SW 1271 (cell line): ENCODE measurements at regions not wholly inside any gene's neighbourhood (a gene's known extent, or its start where the extent isn't known, plus 50 kb on each side); places are given as distances from the start of the nearest gene placed in this dataset.

Source experiments
- DNase-seq, 2 experiments: peaks; one replicate each; lab custom pipeline; 2025; lab: John Stamatoyannopoulos, UW

DNA sequence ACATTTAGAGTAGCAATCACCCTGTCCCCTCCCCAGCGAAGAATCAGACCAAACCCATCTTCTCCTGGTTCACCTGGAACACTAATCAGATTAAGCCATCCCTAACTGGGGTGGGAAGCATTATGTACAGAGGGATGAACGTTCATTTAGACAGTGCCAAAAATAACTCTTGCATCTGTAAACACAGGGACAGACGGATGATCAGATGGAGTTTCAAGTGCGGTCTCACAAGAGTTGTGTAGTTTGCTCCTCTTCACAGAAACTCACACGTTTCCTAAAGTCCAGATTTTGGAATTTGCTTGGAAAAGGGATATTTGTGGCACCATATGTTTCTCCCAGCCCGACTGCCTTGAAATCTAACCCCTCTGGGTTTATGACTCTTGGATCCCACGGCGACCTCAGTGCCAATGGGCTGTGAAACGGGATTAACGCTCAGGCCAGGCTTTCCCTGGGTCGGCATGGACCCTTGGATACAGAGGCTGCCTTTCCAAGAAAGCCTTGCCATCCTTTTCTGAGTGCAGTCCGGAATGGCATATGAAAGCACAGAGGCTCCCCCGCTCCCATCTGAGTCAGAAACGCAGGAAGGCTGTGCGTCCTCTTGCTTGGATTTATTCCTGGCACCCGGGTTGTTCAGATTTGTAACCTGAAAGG lies 293.2 kb upstream of the HABP2 start:
- no peak for DNase-seq

DNA sequence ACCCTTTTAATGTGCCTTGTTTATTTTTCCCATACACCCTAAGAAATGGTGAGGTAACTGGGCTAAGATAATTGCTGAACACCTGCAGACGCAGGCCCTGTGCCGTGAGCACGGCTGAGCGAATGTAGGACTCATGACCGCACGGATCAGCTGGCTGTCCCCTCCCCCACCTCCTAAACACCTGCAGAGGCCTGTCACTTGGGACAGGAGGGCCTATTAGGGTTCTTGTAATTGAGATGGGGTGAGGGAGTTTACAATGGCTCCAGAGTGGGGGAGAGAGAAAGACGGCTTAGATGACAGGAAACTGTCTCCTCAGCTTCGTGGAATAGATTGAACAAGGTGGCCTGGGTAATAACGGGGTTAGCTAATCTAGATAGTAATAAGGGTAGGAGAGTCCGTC lies 291.7 kb upstream of the HABP2 start:
- no peak for DNase-seq

DNA sequence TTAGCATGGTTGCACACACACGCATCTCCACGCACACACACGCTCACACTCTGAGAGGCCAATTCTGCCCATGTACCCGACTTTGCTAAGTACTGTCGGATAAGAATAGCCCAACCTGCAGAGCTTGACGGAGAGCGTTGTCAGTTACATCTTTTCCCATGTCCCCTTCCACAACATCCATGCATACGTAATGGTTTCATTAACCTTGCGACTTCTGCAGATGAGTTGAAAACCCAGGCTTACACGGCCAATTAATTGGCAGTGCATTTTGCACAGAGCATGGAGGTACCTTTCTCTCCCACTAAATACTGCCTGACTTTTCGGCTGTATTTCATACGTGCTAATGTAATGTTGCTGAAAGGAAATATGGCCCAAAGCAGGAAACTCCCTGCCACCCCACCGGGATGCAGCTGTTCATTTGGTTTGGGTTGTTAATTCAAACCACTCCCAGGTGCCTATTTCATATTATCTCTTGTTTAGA lies 291.2 kb upstream of the HABP2 start:
- no peak for DNase-seq

DNA sequence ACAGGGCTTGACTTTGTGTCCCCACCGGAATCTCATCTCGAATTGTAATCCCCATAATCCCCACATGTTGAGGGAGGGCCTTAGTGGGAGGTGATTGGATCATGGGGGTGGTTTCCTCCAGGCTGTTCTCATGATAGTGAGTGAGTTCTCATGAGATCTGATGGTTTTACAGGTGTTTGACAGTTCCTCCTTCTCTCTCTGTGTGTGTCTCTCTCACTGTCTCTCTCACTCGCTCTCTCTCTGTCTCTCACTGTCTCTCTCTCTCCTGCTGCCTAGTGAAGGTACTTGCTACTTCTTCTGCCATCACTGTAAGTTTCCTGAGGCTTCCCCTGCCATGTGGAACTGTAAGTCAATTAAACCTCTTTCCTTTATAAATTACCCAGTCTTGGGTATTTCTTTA lies 289.8 kb upstream of the HABP2 start:
- DNase-seq = no peak

DNA sequence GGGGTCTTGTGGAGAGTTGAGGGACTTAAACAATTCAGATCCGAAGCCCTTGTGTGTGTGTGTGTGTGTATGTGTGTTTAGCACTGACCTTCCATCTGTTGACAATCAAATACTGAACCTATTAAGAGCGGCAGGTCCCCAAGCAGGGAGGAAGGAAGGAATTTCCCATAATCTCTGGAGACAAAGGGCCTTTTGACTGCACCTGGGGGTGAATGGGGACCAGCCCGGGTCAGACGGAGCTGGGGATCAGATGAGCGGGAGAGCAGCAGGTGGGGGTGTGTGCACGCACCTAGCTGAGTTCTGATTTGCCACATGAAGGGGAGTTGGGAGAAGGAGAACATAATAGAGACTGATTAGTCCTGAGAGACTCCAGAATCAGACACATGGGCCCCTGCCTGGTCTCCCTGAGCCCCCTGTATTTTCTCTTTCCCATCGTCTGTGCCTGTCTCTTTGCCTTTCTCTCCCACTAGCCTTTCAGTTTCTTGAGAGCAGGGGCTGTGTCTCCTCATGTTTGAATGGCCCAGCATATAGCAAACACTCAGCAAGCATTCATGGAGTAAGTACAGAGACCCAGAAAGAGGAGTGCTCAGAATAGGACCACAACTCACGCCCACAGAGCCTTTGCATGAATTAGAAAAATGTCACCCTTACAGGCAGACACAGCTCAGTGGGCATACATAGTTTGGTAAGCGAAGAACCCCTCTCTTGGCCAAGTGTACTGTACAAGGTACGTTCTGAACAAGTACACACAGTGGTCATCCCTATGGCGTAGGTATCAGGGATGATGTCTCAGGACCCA lies 288.3 kb upstream of the HABP2 start:
- DNase-seq = no peak

DNA sequence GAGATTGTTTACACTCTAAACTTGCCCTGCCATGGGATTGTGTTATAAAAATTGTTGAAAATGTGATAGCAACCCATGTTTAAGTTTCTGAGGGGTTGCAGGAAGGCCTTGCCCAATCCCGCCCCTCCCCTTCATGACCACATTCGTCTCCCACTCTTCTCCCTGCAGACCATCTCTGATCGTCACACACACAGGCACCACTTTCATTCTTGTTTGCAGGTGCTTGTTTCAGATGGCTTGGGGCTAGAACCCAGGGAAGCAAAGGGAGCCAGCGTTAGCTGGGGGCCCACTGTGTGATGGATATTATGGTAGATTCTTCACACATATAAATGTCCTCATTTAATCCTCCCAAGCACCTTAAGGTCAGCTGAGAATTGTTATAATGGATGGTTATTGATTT lies 286.7 kb upstream of the HABP2 start:
- DNase-seq = no peak

DNA sequence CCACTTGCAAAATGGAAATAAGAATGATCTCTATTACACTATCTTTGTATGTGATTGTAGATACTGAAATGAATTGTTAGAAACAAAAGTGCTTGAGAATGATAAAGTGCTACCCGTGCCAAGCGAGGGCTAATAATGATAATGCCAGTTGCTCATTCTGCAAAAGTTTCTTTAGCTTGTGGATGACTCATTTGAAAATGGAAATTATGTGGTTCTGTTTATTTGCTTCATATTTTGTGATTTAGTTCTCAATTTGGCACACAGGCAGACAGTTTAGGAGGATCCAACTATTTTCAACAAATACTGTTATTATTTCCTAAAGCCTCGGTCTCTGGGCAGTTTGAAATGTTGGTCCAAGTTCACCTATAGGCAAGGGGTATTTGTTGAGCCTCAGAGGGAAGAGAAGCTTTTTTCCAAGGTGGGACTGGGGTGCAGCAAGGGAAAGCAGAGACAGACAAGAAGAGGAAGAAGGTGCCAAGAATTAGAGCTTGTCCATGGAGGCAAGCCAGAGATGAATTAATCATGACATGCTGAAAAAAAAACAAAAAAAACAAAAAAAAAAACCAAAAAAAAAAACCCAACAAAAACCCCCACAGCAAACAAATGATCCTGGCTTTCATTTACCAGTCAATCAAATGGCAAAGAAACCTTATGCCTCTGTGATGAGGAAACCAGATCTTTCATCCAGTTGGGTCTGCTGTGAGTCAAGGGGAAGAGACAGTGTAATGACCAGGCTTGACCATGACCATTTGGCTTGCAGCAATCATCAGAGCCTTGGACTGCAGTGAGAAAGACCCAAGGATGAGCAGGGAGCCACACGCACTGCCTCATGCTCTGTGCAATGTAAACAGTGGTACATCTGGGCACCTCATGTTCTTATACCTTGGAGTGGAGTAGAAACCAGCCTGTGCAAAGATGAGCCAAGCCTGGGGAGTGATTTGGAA lies 285.0 kb upstream of the HABP2 start:
- DNase-seq = no peak

DNA sequence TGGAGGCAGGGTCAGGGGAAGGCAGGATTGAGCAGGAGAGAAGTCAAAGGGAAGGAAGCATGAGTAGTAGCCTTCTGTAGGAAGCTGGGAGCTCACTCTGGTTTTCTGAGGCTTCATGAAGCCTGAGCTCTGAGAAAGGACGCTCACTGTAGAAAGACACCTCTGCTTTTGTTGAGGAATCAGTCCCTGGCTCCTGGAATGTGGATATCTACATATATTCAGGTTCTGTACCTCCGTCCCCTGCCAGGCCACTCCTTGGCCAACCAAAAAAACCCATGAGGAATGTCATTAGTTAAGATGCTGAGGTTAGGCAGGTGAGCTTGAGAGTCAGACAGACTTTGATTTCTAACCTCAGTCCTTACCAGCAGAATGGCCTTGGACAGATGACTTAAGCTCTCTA lies 283.5 kb upstream of the HABP2 start:
- no peak for DNase-seq

DNA sequence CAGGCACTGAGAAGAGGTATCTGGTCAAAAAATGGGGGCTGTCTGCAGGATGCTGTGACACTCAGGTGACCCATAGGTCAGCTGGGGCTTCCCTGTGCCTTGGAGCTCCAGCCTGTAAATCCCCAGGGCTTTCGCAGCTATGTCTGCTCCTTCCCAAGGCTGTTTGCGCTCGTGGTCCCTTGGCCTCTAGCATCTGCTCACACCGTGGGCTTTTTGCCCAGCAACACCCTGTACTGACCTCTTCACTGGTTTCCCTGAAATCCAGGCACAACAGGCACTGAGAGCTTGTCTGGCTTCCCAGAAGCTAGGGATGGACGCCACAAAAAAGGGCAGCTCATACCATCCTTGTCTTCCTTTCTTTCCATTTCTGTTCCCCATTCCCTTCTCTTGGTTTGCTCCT lies 280.3 kb upstream of the HABP2 start:
- DNase-seq = no peak

DNA sequence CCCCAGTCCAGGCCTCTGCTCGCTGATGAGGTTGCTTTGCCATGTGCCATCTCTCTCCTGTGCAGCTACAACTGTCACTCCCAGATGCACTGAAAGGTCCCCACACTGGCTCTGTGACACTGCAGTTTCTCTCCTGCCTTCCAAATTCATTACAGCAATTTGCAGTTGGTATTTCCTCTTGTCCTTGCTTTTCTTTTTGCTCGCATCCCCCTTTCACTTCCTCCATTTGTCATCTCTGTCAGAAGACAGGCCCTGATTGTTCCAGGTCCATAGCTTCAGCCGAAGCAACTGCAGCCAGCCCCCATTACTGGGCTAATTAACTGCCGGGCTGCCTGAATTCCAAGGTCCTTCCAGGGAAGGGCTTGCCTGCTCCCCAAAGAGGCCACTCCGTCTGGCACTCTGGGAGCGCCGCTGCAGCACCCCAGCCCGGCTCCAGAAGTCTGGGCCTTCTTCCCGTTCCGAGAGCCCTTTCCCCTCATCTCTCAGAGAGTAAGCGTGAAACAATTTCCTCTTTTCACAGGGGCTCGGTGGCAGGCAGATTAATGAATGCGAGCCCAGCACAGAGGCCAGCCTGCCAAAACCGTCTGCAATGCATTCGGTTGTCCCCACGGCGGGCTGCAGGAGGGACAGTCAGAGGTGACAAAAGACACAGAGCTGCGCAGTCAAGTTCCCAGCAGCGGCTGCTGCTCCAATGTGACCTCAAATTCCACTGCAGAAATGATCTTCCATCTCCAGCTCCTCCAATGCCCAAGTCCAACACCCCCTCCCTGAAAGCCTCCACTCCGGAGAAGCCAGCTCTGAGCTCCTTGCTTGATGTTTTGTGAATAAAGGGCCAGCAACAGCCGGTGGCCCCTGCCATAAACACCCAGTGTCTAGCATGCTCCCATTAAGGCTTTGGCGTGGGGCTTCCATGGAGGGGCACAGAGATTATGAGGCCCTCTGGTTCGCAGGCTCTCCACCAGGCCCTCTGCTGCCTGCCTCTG lies 279.4 kb upstream of the HABP2 start:
- no peak for DNase-seq

DNA sequence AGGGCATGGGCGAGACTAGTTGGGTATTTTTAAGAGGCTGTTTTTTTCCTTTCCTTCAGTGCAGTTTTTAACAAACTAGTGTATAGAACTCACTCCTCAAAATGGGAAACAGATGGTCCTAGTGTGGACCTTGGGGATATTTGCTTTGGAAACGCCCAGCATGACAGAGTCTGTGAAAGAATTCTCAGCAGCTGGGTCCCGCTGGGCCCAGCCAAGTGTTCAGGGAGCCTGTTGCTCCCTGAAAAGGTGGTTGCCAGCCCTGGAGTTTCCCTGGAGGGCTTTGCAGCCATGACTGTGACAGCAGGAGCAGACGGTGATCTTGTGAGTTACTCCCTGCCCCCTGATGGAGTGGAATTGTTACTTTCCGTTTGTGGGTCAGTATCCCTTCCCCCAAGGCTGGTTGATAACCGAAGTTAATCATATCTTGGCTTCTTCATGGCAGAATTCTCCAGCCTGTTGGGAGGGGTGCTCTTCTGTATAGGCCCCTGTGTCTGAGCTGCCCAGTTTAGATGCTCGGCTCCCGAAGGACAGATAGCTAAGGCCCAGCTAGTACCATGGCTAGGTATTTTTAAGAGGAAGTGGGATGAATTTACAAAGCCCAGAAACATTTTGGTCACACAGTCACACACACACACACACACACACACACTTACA lies 278.6 kb upstream of the HABP2 start:
- DNase-seq = no peak

DNA sequence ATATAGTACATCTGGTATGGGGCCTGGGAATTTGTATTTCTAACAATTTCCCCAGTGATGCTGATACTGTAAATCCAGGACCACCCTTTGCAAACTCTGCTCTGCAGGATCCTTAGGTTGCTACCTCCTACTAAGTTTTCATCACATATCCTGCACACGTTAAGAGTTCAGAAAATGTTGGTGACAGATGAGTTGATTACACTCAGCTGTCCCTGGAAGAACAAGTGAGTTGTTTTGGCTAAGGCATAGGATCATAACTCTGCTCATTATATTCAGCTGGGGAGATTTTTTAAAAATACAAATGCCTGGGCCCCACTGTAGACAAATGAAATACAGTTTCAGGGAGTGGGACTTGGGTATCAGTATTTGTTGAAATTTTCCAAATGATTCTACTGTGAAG lies 274.6 kb upstream of the HABP2 start:
- DNase-seq = no peak

DNA sequence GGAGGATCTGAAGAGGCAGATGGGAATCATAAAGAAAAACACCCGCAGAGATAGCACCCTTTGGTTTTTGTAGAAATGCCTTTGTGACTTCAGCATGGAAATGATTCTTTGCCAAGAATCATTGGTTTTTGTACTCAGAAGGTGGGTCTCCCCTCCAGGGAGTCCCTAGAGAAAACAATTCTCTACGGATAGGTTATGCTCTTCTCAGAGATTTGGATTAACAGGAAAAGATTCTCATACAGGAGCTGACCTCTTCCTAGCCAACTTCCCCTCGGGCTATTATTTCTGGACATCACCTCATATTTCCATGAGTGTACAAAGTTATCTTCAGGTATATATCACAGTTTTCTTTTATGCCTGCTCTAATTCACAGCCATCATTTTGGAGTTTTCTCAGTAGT lies 274.2 kb upstream of the HABP2 start:
- no peak for DNase-seq

DNA sequence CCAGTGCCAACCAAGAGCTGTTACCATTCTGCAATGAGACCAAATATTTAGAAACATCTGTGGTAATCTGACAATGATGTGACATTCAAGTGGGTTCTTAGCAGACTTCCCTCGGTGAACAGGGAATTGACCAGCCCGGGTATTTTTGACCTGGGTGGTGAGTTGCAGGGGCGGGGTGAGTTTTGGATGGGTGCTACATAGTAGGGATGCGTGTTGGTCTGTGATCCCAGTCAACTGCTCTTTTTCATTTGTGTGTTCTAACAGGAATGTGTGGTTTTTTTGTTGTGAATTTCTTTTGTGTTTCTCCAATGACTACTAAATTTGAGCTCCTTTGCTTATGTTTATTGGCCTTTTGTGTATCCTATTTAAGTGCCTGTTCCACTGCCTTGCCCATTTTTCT lies 273.6 kb upstream of the HABP2 start:
- DNase-seq = no peak

DNA sequence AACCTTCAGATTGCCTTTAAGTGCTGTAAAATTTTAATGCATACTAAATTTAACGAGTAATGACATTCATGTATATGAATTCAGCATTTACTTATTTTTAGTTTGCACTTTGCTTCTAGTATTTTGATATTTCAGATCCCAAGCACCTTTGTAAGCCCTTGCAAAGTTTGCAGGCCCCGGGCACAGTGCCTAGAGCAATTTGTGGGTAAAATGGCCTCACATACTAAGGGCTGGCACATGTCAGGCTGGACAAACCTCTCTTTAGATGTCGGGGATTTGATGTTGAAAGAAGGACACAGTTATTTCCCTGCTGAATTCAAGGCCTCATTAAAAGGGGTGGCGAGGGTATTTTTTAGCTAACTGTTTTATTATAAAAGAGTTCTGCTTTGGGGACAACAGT lies 270.3 kb upstream of the HABP2 start:
- no peak for DNase-seq

DNA sequence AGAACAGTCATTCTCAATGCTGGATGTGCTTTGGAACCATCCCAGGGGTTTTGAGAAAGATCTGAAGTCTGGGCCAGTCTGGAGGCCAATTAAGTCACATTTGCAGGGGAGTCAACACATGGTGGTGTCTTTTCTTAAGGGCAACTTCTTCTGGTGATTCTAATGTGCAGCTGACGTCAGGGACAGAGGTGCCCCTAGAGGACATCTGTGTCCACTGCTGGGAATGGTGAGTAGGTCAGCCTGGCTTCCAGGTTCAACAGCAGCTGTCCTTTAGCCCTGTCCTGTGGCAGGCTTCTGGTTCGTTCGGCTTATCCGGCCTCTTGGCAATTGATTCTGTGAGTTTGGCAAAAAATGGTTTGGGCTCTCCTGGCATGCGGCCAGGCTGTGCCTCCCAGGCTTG lies 269.7 kb upstream of the HABP2 start:
- DNase-seq = no peak

DNA sequence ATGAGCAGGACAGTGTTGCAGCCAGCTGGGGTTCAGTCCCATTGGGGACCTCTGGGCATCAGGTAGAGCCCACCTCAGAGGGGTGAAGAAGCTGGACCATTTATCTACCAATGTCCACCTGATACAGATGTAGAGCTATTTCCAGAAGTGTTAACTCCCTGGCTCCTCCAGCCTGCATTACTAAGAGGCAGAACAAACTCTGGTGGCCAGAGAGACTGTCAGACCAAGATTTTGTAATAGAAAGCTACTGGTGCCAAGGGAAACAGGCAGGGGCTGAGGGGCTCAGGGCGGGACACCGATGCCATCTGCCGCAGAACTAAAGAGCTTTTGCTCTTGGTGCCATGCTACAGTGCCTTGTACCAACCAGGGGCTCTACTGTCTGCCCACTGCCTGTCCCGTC lies 268.2 kb upstream of the HABP2 start:
- no peak for DNase-seq

DNA sequence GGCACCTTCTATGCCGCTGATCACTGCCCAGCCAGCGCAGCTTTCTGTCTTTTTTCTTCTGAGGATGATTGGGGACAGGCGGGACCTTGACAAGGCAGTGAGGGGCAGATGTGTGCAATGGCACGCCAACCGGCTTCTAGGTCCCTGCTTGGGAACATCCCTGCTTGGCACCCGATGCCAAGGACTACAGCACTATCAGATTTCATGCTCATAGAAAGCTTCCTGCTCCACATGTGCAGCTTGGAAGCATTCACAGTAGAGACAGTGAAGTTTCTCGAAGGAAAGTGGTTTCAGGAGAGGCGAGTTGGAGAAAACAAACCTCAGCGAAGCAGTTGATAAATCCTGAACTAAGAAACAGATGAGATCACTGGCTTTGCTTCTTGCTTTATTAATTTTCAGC lies 267.5 kb upstream of the HABP2 start:
- no peak for DNase-seq

DNA sequence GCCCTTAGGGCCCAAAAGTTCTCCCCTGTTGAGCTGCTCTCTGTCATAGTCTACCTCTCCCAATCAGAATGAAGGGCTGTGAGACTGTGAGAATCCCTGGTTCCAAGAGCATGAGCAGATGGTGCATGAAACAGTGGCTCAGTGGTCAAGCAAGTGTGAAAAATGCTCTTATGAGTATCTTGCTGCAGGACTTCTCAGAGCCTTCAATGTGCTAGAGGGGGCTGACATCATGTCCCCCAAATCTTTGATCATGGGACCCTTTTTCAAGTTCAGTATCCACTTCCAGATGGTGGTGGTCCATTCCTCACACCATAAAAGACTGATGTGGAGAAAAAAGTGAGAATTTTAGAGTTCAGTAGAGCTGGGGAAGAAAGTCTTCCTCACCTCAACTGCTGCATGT lies 265.3 kb upstream of the HABP2 start:
- no peak for DNase-seq

DNA sequence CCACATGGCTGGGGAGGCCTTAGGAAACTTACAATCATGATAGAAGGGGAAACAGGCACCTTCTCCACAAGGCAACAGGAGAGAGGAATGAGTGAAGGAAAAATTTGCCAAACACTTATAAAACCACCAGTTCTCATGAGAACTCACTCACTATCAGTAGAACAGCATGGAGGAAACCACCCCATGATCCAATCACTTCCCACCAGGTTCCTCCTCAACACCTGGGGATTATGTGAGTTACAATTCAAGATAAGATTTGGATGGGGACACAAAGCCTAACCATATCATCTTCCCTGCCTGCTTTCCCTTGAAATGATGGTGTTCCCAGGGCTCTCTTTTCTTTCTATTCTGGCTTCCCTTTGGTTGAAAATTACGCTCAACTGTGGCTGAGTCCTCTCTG lies 262.7 kb upstream of the HABP2 start:
- no peak for DNase-seq

DNA sequence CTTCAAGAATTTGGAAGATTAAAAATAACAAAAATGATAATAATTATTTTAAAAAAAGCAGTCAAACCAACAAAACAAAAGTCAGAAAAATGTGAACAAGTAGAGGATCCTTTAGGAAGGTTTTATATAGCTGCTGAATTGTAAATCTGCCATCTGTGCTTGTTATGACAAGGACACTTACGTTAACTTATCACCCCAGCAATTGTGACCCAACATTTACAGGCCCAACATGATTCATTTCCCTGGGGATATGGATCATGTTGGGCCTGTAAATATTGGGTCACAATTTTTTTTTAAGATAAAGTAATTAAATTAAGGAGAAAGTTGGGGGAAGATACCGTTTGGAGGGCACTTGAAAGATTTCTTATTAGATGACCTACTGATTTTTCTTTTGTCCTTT lies 261.4 kb upstream of the HABP2 start:
- DNase-seq = no peak
